AG09309 (cell line): ENCODE measurements at regions not wholly inside any gene's neighbourhood (a gene's known extent, or its start where the extent isn't known, plus 50 kb on each side); places are given as distances from the start of the nearest gene placed in this dataset.

Experiments
- DNase-seq: peaks from one replicate; pipeline ENCODE4 v3.0.0-alpha.2; 2010; ENCODE audit warnings: low read depth
- H3K4me3 ChIP-seq: 2 replicates; pipeline ENCODE4 v1.5.1; 2011; ENCODE audit warnings: mild to moderate bottlenecking, low read depth, low read length, moderate library complexity; ENCODE audit not compliant: control insufficient read depth
- TF ChIP-seq, protein P1 (sequence below): IDR thresholded peaks from 2 replicates; pipeline ENCODE4 v1.5.1; 2011; ENCODE audit warnings: mild to moderate bottlenecking, low read depth, low read length, inconsistent platforms; ENCODE audit not compliant: insufficient read depth, control insufficient read depth; ENCODE audit errors: missing control alignments

DNA sequence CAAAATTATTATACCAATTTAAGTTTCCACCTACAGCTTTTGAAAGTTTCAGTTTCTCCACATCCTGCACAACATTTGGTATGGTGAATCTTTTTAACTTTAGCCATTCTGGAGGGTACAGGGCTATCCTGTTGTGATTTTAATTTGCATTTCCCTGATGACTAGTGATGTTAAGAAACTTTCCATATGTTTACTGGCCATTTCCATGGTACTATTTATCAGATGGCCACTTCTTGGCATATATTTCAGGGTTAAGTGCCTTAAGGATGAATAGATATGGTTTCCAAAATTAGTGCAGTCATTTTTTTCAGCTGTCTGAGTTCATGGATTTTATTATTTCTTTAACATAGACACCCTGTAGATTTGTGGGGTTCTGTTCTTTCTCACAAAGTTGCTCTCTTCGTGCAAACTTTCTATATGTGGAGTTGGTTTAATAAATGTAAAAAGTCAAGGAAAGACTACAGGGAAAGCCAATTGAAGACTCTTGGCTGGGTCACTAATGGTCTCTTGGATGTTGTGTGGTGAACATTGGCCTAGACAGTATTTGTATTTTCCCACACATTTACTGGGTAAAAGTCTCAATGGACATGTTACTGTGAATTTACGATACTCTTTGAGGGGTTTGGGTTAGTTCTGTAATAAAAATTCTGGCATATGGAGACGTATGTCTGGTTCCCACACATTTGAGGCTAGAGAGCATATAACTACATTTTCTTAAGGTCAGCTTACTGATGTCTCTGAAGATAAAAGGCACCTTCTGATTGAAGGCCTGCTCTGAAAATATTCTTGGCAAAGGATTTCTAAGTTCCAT lies 147.5 kb upstream of the PDZRN3 start:
- no peak for DNase-seq
- TF ChIP-seq, protein P1, sequence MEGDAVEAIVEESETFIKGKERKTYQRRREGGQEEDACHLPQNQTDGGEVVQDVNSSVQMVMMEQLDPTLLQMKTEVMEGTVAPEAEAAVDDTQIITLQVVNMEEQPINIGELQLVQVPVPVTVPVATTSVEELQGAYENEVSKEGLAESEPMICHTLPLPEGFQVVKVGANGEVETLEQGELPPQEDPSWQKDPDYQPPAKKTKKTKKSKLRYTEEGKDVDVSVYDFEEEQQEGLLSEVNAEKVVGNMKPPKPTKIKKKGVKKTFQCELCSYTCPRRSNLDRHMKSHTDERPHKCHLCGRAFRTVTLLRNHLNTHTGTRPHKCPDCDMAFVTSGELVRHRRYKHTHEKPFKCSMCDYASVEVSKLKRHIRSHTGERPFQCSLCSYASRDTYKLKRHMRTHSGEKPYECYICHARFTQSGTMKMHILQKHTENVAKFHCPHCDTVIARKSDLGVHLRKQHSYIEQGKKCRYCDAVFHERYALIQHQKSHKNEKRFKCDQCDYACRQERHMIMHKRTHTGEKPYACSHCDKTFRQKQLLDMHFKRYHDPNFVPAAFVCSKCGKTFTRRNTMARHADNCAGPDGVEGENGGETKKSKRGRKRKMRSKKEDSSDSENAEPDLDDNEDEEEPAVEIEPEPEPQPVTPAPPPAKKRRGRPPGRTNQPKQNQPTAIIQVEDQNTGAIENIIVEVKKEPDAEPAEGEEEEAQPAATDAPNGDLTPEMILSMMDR = no peak

DNA sequence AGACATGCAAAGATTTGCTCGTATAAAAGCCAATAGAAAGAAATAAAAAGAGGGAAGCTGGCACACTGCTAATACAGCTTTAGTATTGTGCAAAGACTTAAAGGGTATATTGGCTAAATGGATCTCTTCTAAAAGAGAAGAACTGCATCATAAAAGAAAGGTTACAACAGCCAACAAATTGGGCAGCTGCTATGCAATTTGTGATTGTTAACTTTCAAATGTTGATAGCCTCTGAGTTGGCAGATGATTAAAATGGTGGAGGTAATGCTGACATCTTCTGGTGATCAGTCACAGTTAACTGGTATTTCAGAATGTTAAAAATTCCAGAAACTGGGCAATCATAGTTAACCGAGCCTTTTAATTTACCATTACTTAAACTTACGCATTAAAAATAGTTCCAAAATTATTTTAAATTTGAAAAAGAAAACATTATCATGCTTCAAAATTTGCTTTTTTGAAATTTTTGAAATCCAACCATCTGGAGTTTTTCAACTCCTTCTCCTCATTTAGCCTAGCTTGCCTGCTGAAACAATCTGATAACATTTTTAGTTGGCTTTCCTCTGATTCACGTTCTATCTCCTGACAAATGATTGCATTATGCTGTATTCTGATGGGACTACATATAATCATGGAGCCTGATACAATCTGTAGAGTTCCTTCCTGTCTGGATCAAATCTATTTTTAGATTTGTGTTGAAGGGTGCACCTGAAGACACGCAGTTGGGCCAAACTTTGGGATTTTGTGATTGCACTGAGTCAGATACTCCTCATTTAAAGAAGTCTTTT lies 144.0 kb upstream of the PDZRN3 start:
- no peak for DNase-seq
- TF ChIP-seq, protein P1 = peak; percentile 23
- H3K4me3 ChIP-seq = no peak overlapping the region

More for the DNA sequence above, 147.5 kb upstream of the PDZRN3 start:
- no peak overlapping the region for H3K4me3 ChIP-seq

DNA sequence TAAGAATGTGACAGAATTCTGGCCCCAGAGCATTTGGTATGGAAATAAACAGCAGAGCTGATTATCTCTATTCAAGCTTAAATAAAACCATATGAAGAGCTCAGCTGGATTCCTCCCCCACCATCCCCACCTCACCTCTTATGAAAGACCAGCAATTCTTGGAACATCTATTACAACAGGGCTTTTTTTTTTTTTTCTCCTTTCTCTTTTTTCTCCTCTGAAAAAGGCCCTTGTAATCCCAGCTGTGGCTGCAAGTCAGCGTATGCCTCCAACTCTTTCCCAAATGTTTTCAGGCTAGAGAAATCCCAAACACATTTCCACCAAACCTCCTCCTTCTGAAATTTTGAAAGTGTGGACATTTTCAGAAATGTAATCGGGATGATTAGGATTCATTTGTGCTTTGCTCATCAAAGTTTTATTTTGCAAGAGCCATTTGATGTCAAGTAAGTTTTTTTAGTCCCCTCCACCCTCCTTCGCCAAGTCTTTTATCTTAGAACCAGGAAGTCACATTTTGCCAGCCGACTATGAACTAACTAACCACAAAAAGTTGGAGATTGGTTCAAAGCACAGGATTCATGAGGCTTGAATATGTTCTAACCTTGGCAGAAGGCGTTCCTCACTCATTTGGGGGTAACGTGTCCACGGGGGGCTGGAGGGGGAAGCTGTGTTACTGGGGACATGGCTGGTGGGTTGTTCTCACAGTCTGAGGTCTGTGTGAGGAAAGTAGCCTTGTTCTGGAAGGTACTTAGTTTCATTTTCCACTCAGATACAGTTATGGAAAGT lies 142.0 kb upstream of the PDZRN3 start:
- peak; percentile 85 for DNase-seq
- peak overlapping the region; percentile 43 for H3K4me3 ChIP-seq
- TF ChIP-seq, protein P1 = no peak

DNA sequence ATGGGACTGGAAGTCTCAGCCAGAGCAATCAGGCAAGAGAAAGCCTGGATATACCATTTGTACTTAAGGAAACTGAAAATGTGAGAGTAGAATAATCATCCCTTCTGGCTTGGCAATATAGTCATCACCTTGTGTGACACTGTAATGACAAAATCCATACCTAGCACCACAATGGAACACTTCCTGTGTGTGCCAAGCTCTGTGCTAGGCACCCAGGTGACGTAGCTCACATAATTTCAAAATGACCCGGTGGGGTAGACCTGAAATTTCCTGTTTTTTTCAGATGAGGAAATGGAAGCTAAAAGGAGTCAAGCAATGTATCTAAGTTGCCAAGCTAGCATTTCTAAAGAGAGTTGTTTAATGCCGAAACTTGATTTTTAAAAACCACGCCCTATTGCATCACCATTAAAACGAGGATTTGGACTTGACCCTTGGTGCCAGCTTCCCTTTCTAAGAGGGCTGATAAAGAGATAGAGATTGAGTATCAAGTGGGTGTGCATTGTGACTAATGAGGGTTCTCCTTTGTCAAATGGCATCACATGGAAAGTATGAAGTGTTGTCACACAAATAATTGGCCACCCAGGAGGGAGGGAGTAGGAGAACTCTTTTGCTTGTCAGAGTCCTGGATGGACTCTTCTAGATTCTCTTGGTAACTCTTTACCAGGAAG lies 141.3 kb upstream of the PDZRN3 start:
- DNase-seq = peak; percentile 23
- TF ChIP-seq, protein P1 = no peak
- no peak overlapping the region; the same call in none of the 2 replicates for H3K4me3 ChIP-seq

DNA sequence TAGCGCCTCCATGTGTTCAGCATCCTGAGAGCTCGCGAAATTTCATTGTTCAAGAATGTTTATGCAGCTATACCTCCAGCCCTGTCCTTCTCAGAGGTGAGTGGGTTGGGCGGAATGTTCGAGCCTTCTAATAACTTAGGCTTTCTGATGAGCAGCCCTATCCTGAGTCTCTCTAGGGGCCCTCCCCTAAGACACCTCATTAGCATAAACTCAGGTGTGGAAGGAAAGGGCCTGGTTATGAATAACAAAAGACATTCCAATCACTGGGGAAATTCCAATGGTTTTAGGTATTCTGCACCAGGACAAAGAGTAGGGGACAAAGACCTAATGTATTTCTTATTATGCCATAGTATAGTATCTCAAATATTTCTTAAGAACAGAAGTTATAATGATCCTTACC lies 138.1 kb upstream of the PDZRN3 start:
- TF ChIP-seq, protein P1 = no peak
- DNase-seq = no peak
- H3K4me3 ChIP-seq = no peak overlapping the region

DNA sequence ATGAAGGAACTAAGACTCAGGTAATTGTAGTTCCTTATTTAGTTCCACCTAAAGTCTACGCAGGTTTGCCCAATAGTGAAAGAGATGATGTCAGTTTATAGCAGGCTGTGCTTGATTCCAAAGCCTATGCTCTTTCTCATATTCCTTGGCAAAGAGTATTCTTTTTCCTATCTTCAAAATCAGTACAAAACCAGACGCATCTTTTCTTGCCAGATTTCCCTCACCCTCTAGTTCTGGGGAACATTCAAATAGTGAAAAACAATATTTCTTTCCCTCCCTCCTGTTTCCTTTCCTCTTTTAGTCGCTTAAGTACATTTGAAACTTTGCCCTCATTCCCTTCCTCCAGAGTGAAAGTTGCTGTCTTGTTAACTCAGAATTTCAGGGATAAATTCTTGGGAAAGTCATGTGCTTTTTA lies 134.6 kb upstream of the PDZRN3 start:
- TF ChIP-seq, protein P1 = no peak
- H3K4me3 ChIP-seq = no peak overlapping the region
- no peak for DNase-seq
